GM18502 (cell line): ENCODE measurements at regions not wholly inside any gene's neighbourhood (a gene's known extent, or its start where the extent isn't known, plus 50 kb on each side); places are given as distances from the start of the nearest gene placed in this dataset.

Source experiments
- ATAC-seq: cut with Tn5 transposase; IDR thresholded peaks from one replicate; pipeline ENCODE4 v1.9.1; 2021; ENCODE audit warnings: mild to moderate bottlenecking; ENCODE audit not compliant: unreplicated experiment, poor library complexity

DNA sequence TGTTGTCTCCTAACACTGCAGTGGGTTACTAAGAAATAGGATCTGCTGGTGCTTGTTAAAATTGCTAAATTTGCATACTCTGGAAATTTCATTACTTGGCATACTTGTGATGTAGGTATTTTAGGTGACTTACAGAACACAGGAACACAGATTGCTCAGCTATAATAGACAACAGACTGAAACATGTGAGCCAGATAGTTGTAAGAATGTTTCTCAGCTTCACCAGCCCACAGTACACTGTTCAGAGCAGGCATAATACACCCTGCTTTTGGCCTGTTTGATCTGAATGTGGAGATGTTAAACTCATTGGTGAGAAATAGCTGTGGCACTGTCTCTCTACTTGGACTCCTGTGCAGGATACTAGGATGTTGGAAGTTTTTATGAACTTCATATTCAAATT is 275.7 kb downstream of the CSNK1G3 start:
- no peak for ATAC-seq

DNA sequence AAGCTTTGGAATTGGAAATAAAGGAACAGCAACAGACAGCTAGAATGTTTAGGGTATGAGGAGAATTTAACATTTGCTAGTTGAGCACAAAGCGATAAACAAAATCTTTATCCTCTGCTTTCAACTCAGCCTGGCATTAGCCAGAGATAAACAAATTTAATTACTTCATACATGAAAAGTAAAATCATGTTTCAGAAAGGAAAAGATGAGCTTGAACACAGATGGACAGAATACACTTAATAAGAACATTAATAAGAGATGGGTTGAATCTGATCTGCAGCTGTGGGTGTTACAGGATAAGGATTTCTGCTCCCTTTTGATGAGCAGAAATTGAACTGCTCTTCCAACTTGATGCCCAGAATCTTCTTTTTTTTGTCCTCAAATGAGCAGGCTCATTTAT is 275.2 kb downstream of the CSNK1G3 start:
- ATAC-seq = no peak

DNA sequence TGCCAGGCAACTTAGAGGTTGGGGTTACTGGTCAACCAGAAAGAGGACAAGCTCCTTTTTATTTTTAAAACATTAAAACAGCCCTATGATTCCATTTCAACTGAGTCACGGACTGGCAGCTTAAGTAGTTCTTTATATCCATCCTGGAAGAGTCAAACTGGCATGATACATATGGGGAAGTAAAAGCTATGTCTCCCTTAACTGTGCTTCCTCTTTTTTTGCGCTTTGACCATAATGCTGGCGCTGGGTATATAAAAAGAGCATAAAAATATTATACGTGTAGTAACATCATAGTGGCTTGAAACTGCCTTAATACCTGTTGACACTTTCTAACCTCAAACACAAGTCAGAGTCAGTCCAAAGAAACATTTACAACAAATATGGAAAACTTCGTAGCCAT is 274.4 kb downstream of the CSNK1G3 start:
- ATAC-seq = no peak

DNA sequence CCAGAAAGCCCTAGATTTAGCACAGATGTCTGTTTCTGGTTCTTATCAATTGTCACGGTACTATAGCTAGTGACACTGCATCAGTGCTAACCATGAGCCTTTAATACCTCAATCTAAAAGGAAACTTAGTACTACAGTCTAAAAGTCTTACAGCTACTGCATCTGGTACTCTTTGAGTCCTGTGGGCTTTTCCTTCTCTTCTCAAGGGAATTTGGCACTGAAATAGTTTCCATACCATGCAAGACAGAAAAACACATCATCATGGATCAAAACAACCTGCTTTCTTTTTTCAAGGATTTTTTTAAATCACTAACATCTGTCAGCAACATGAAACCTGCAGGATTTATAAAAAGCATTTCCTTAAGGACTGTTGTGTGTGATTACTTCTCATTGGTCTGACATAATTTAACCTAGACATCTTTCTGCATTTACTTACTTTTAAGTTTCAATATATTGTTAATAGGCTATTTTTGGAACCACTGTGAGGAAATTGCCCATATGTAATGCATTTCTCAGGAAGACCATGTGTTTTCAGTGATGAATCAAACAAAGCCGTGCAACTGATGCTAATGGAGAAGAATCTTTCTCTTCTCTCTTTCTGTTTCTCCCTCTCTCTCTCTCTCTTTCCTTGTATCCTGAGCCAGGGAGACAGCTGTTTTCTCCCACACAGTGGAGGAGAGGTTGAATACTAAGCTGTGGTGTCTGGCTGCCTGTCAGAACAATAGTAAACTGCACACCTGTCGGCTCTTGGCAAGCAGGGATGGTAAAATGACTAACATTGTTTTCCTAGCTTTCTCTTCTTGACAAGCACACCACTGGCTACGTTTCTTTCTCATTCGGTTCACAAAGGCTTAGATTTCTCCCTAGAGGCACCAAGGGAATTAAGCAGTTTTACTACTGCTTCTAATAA is 273.4 kb downstream of the CSNK1G3 start:
- ATAC-seq = no peak

DNA sequence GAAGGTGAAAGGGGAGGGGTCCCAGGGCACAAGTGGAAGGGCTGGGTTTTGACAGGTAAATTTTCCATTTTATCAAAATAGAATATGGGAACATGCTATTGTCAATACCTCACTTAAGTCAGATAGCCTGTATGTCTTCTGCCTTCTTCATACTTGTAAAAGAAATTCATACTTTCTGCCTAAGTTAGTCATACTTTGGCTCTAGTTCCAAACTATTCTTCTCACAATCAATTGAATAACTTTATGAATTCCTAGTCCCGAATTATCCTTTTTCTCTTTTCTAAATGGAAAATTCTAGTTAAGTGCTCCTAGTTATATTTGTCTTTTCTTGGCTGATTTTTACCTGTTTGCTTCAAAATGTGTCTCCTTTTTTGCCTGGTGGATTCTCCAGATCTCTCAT is 271.4 kb downstream of the CSNK1G3 start:
- ATAC-seq = no peak

DNA sequence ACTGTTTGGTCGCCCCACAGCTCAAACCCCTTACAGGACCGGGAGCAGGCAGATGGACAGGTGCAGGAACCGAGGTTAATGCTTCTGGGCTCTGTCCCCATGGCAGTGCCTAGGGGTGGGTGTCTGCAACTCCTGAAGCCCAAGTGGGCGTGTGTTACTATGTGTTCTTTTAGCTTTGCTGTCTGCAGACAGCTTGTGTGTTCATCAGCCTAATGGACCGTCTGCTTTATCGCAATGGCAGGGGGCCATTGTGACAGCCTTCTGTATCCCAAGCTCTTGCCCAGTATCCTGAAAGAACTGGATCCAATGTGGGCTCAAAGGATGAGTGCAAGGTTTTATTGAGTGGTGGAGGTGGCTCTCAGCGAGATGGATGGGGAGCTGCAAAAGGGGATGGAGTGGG is 266.7 kb downstream of the CSNK1G3 start:
- no peak for ATAC-seq

DNA sequence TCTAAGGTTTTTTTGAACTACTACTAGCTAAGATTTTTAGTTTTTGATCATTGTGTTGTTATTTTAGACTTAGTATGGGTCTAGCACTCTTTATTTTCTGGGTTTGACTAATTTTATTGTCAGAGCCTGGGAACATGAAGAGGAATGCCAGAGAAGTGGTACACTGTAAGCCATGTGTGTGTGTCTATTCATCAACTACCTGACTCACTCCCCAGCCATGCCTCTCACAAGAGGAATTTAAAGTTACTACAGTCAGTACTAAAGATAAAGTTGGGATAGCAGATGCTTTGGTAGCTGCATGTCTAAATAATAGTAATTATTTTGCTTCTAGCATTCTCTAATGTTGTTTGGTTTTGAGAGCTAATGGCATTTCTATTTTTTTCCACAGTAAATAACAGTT is 264.8 kb downstream of the CSNK1G3 start:
- ATAC-seq = no peak

DNA sequence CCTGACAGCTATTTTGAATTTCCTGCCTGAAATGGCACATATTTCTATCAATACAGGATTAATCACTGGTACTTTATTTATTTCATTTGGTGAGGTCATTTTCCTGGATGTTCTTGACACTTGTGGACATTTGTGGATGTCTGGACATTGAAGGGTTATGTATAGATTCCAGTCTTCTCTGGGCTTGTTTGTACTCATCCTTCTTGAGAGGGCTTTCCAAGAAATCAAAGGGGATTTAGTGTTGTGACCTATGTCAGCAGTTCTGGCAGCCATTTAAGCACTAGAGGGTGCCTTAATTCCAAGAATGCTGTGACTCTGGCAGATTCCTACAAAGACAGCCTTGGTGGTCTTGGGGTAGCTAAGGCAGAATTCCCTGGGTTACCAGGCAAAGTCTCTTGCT is 259.7 kb downstream of the CSNK1G3 start:
- ATAC-seq = no peak

GRCh38 chr5:123763201-123763600 is 251.2 kb downstream of the CSNK1G3 start:
- ATAC-seq = no peak

- no peak for ATAC-seq
Observed at GRCh38 chr5:123756816-123757215, 244.8 kb downstream of the CSNK1G3 start.

GRCh38 chr5:123756318-123756665 is 244.3 kb downstream of the CSNK1G3 start:
- no peak for ATAC-seq

GRCh38 chr5:123755653-123756317 is 243.8 kb downstream of the CSNK1G3 start:
- ATAC-seq = no peak

DNA sequence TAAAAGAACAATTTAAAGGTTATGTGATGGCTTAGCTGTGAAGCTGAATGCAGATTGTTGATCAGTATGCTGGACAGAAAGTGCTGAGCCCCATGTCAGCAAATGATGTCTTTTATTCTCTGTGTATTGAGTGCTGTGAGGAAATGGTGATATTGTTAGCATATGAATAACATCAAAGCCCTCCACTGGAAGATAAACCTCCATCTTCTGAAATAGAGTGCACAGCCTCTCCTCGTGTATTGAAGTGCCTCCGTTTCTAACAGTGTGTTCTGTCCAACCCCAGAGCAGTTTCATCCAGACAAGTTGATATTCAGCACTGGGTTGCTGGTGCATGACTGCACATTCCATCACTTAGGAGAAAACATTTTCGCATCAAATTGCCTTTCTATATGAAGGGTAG is 242.9 kb downstream of the CSNK1G3 start:
- ATAC-seq = no peak

DNA sequence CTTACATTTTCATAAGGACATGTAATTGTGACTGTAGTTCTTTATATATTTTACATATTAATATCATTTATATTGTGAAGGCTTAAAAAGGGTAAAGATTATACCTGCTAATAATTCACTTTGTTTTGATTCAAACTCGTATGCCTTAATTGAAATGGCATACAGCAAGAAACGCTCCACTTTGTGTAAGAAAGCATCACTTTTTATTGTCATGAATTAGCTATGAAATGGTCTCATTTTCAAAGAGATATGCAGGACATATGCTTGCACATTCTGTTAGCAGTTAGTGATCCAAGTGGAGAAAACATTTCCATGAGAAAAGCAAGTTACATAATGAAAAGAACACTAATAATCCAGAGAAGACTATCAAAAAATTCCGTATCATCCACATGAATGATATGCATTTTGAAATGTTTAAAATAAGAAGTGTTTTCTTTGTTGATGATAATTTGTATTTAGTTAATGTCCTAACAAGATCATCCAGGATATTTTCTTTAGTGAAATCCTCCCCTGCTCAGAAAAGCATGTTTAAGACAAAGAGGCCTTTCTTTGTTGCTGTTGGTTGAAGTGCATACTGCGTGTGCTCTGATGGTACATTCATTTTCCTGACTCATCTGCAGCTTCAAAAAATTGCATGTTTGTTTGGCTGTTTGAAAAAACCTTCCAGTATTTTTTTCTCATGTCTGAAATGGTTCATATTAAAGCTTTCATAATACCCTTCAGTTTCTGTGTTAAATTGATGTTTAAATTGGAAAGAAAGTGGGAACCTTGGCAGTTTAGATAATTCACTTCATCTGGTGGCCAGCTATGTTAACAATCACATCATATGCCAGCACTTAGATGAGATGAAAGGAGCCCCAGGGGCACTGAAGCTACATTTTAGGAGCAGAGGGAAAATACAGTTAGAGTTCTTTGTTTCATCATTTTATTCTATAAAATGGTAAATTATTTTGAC is 242.2 kb downstream of the CSNK1G3 start:
- no peak for ATAC-seq

GRCh38 chr5:123753180-123753936 is 241.4 kb downstream of the CSNK1G3 start:
- no peak for ATAC-seq

- no peak for ATAC-seq
Observed at GRCh38 chr5:123752552-123753179, 240.7 kb downstream of the CSNK1G3 start.

GRCh38 chr5:123751670-123752069 is 239.7 kb downstream of the CSNK1G3 start:
- ATAC-seq = no peak

DNA sequence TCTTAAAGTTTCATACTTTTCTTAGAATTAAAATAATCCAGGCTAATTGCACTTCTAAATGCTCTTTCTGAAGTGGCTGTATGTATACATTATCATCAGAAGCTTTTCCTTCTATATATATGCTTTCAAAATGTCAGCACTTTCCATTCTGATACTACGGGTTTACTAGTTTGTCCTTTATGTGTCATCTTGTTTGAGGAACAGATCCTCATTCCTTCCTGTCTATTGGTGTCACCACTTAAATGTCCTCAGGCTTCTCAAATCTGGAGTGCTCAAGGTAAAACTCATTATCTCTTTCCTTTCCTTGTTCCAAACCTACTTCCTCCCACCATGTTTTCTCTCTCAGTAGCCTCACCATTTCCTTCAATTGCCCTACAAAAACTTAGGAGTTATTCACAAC is 236.3 kb downstream of the CSNK1G3 start:
- no peak for ATAC-seq

- ATAC-seq = no peak
Observed at GRCh38 chr5:123746683-123747360, 234.8 kb downstream of the CSNK1G3 start.
